GM18499 (cell line): ENCODE measurements at regions not wholly inside any gene's neighbourhood (a gene's known extent, or its start where the extent isn't known, plus 50 kb on each side); places are given as distances from the start of the nearest gene placed in this dataset.

Source experiments
- ATAC-seq: cut with Tn5 transposase; IDR thresholded peaks from one replicate; pipeline ENCODE4 v1.9.1; 2021; ENCODE audit warnings: moderate number of reproducible peaks; ENCODE audit not compliant: insufficient read depth, unreplicated experiment

- ATAC-seq = no peak
These were observed 518.3 kb downstream of the SLC16A7 start for GRCh38 chr12:60114169-60114568.

- no peak for ATAC-seq
These were observed 523.5 kb downstream of the SLC16A7 start for GRCh38 chr12:60119327-60119726.

GRCh38 chr12:60120199-60120598 is 524.4 kb downstream of the SLC16A7 start:
- ATAC-seq = no peak

- no peak for ATAC-seq
These were observed 527.7 kb downstream of the SLC16A7 start for GRCh38 chr12:60123557-60123956.

GRCh38 chr12:60137513-60137912 is 541.7 kb downstream of the SLC16A7 start:
- ATAC-seq = no peak

- ATAC-seq = no peak
These were observed 542.7 kb downstream of the SLC16A7 start for GRCh38 chr12:60138526-60138925.

- ATAC-seq = no peak
These were observed 548.6 kb downstream of the SLC16A7 start for GRCh38 chr12:60144395-60144794.

- no peak for ATAC-seq
These were observed 552.3 kb downstream of the SLC16A7 start for GRCh38 chr12:60148109-60148508.

GRCh38 chr12:60148831-60149230 is 553.0 kb downstream of the SLC16A7 start:
- ATAC-seq = no peak

GRCh38 chr12:60152756-60153155 is 556.9 kb downstream of the SLC16A7 start:
- ATAC-seq = no peak

- ATAC-seq = no peak
These were observed 563.9 kb downstream of the SLC16A7 start for GRCh38 chr12:60159761-60160160.

GRCh38 chr12:60162988-60163720 is 567.3 kb downstream of the SLC16A7 start:
- no peak for ATAC-seq

GRCh38 chr12:60165781-60166180 is 570.0 kb downstream of the SLC16A7 start:
- ATAC-seq = no peak

- ATAC-seq = no peak
These were observed 572.6 kb downstream of the SLC16A7 start for GRCh38 chr12:60168441-60168840.

GRCh38 chr12:60169904-60170303 is 574.1 kb downstream of the SLC16A7 start:
- no peak for ATAC-seq

GRCh38 chr12:60172266-60173211 is 576.7 kb downstream of the SLC16A7 start:
- ATAC-seq = no peak

GRCh38 chr12:60173224-60174170 is 577.7 kb downstream of the SLC16A7 start:
- ATAC-seq = no peak

GRCh38 chr12:60174476-60174875 is 578.6 kb downstream of the SLC16A7 start:
- no peak for ATAC-seq

GRCh38 chr12:60174941-60175340 is 579.1 kb downstream of the SLC16A7 start:
- no peak for ATAC-seq

- no peak for ATAC-seq
These were observed 581.1 kb downstream of the SLC16A7 start for GRCh38 chr12:60176891-60177290.
